HFF-Myc (cell line): ENCODE measurements at regions not wholly inside any gene's neighbourhood (a gene's known extent, or its start where the extent isn't known, plus 50 kb on each side); places are given as distances from the start of the nearest gene placed in this dataset.
"Not testable (repeated sequence)": the region's sequence is repeated elsewhere in the genome, so short reads cannot be mapped to it uniquely, and the experiment has no call there.

Experiments
- DNase-seq: peaks from one replicate; pipeline ENCODE4 v3.0.0-alpha.2; 2011; ENCODE audit warnings: low read depth; ENCODE audit errors: extremely low read depth
- H3K4me3 ChIP-seq: replicated peaks from 2 replicates; pipeline ENCODE4 v1.5.1; 2011; ENCODE audit warnings: low read depth, mild to moderate bottlenecking, control low read depth, low read length
- CTCF ChIP-seq: IDR thresholded peaks from 2 replicates; pipeline ENCODE4 v1.5.1; 2012; ENCODE audit warnings: mild to moderate bottlenecking, low read depth, low read length, control low read depth; ENCODE audit errors: missing control alignments

GRCh38 chr14:84084056-84084630 lies 1445.8 kb upstream of the FLRT2 start:
- no peak for DNase-seq
- H3K4me3 ChIP-seq = no peak overlapping the region
- TF ChIP-seq CTCF = no peak

GRCh38 chr14:84085493-84085892 lies 1444.5 kb upstream of the FLRT2 start:
- DNase-seq = no peak
- TF ChIP-seq CTCF = no peak
- no peak overlapping the region for H3K4me3 ChIP-seq

- TF ChIP-seq CTCF = no peak
- DNase-seq = no peak
- H3K4me3 ChIP-seq = no peak overlapping the region
These were observed 1443.2 kb upstream of the FLRT2 start for GRCh38 chr14:84086714-84087113.

GRCh38 chr14:84087986-84088531 lies 1441.9 kb upstream of the FLRT2 start:
- no peak for DNase-seq
- no peak for TF ChIP-seq CTCF
- no peak overlapping the region for H3K4me3 ChIP-seq

GRCh38 chr14:84090837-84091236 lies 1439.1 kb upstream of the FLRT2 start:
- TF ChIP-seq CTCF = no peak
- no peak for DNase-seq

GRCh38 chr14:84095681-84096080 lies 1434.3 kb upstream of the FLRT2 start:
- no peak overlapping the region for H3K4me3 ChIP-seq
- DNase-seq = no peak
- TF ChIP-seq CTCF = no peak

More at GRCh38 chr14:84090837-84091236, 1439.1 kb upstream of the FLRT2 start:
- H3K4me3 ChIP-seq = no peak overlapping the region

- no peak for DNase-seq
- no peak overlapping the region for H3K4me3 ChIP-seq
- TF ChIP-seq CTCF = no peak
These were observed 1431.7 kb upstream of the FLRT2 start for GRCh38 chr14:84098261-84098660.

- not testable (repeated sequence) for DNase-seq, H3K4me3 ChIP-seq
These were observed 1430.4 kb upstream of the FLRT2 start for GRCh38 chr14:84099560-84099959.
